Stimulated activated CD4-positive, alpha-beta T cell treated with anti-CD3 and anti-CD28 coated beads, Interleukin-2, amount 100 ng/mL, for 48 hours (primary cell): ENCODE measurements at regions not wholly inside any gene's neighbourhood (a gene's known extent, or its start where the extent isn't known, plus 50 kb on each side); places are given as distances from the start of the nearest gene placed in this dataset.

Experiments used
- DNase-seq, 2 donors: peaks; one replicate each; pipeline ENCODE4 v3.0.0-alpha.2; 2020

- DNase-seq: no peak
Measured at GRCh38 chr2:120575966-120576365, 159.7 kb upstream of the GLI2 start.

- DNase-seq: no peak
Measured at GRCh38 chr2:120576509-120577474, 158.9 kb upstream of the GLI2 start.

- no peak for DNase-seq
Measured at GRCh38 chr2:120577721-120578295, 157.9 kb upstream of the GLI2 start.

- no peak for DNase-seq
Measured at GRCh38 chr2:120578576-120579352, 156.9 kb upstream of the GLI2 start.

GRCh38 chr2:120579916-120580685 lies 155.6 kb upstream of the GLI2 start:
- DNase-seq: no peak

GRCh38 chr2:120580709-120581108 lies 155.0 kb upstream of the GLI2 start:
- DNase-seq: no peak

- no peak for DNase-seq
Measured at GRCh38 chr2:120583121-120583520, 152.5 kb upstream of the GLI2 start.

- no peak for DNase-seq
Measured at GRCh38 chr2:120583851-120584570, 151.7 kb upstream of the GLI2 start.

- no peak for DNase-seq
Measured at GRCh38 chr2:120586507-120587278, 149.0 kb upstream of the GLI2 start.

- DNase-seq: no peak
Measured at GRCh38 chr2:120587279-120587996, 148.2 kb upstream of the GLI2 start.

- no peak for DNase-seq
Measured at GRCh38 chr2:120587997-120588336, 147.7 kb upstream of the GLI2 start.

GRCh38 chr2:120589771-120590608 lies 145.7 kb upstream of the GLI2 start:
- no peak for DNase-seq

GRCh38 chr2:120590841-120591240 lies 144.8 kb upstream of the GLI2 start:
- no peak for DNase-seq

- DNase-seq: no peak
Measured at GRCh38 chr2:120591572-120591971, 144.1 kb upstream of the GLI2 start.

- no peak for DNase-seq
Measured at GRCh38 chr2:120592084-120592483, 143.6 kb upstream of the GLI2 start.

- no peak for DNase-seq
Measured at GRCh38 chr2:120593921-120594686, 141.6 kb upstream of the GLI2 start.

GRCh38 chr2:120594856-120595685 lies 140.6 kb upstream of the GLI2 start:
- no peak for DNase-seq

- no peak for DNase-seq
Measured at GRCh38 chr2:120595739-120596138, 139.9 kb upstream of the GLI2 start.
